A549 (cell line): ENCODE measurements at regions not wholly inside any gene's neighbourhood (a gene's known extent, or its start where the extent isn't known, plus 50 kb on each side); places are given as distances from the start of the nearest gene placed in this dataset.

Experiments
- EHMT2 ChIP-seq: fragments of 200-600 bp; sonication (generic); IDR thresholded peaks from 2 replicates; pipeline ENCODE4 v1.6.1; 2016; ENCODE audit warnings: antibody characterized with exemption, low read depth, mild to moderate bottlenecking, moderate library complexity
- TF ChIP-seq, protein P1 (sequence below): fragments of >200 bp; sonication (Bioruptor Twin); formaldehyde crosslinking; IDR thresholded peaks from 3 replicates; pipeline ENCODE4 v1.5.1; 2016
- TF ChIP-seq, protein P2 (sequence below): IDR thresholded peaks from 2 replicates; pipeline ENCODE4 v1.6.1; 2012

DNA sequence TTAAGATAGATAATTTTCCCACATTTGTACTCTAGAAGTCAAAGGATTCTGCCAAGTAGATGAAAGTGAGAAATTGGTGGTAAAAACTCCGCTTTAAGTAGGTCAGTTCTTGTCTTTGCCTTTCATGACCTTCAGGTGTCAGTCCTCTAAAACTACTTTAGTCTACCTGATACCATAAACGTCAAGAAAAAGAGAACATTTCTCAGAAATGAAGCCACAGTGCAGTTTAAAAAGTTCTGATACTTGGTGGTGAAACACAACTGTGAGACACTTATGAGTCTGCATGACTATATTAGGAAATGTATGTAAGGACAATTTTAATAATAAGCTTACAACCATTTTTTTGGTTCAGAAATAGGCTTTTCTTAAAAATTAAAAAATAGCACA, 583.3 kb downstream of the SATB2 start:
- TF ChIP-seq, protein P1, sequence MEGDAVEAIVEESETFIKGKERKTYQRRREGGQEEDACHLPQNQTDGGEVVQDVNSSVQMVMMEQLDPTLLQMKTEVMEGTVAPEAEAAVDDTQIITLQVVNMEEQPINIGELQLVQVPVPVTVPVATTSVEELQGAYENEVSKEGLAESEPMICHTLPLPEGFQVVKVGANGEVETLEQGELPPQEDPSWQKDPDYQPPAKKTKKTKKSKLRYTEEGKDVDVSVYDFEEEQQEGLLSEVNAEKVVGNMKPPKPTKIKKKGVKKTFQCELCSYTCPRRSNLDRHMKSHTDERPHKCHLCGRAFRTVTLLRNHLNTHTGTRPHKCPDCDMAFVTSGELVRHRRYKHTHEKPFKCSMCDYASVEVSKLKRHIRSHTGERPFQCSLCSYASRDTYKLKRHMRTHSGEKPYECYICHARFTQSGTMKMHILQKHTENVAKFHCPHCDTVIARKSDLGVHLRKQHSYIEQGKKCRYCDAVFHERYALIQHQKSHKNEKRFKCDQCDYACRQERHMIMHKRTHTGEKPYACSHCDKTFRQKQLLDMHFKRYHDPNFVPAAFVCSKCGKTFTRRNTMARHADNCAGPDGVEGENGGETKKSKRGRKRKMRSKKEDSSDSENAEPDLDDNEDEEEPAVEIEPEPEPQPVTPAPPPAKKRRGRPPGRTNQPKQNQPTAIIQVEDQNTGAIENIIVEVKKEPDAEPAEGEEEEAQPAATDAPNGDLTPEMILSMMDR = no peak
- no peak for TF ChIP-seq EHMT2
- TF ChIP-seq, protein P2, sequence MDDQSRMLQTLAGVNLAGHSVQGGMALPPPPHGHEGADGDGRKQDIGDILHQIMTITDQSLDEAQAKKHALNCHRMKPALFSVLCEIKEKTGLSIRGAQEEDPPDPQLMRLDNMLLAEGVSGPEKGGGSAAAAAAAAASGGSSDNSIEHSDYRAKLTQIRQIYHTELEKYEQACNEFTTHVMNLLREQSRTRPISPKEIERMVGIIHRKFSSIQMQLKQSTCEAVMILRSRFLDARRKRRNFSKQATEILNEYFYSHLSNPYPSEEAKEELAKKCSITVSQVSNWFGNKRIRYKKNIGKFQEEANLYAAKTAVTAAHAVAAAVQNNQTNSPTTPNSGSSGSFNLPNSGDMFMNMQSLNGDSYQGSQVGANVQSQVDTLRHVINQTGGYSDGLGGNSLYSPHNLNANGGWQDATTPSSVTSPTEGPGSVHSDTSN = no peak
